H1 (cell line): ENCODE measurements at regions not wholly inside any gene's neighbourhood (a gene's known extent, or its start where the extent isn't known, plus 50 kb on each side); places are given as distances from the start of the nearest gene placed in this dataset.

Source experiments
- CBX8 ChIP-seq: fragments of 300-800, 300-1000 bp; sonication (generic); IDR thresholded peaks from 2 replicates; pipeline ENCODE4 v1.7.1; 2016; ENCODE audit warnings: low read depth, low read length, borderline replicate concordance
- CHD2 ChIP-seq: IDR thresholded peaks from 2 replicates; pipeline ENCODE4 v1.6.1; 2012; ENCODE audit warnings: low read length, improper control_type of control experiment
- HDAC6 ChIP-seq: IDR thresholded peaks from one replicate; pipeline ENCODE4 v1.7.1; 2012; ENCODE audit warnings: low read depth, mild to moderate bottlenecking, inconsistent platforms, low read length, moderate library complexity
- KDM4A ChIP-seq: IDR thresholded peaks from one replicate; pipeline ENCODE4 v1.7.1; 2012; ENCODE audit warnings: low read depth, mild to moderate bottlenecking, moderate library complexity, low read length, inconsistent platforms; ENCODE audit not compliant: severe bottlenecking
- TF ChIP-seq, protein P1 (sequence below), 3 experiments: IDR thresholded peaks; 1 replicate in 2 of 3; 2 replicates in 1 of 3; pipeline versions ENCODE4 v1.5.1 to v1.6.1; 2011; ENCODE audit warnings: low read length in 3 of 3, mild to moderate bottlenecking in 3 of 3, inconsistent platforms in 2 of 3, low read depth in 1 of 3, moderate library complexity in 1 of 3; ENCODE audit not compliant: insufficient read depth in 1 of 3; ENCODE audit errors: control extremely low read depth in 1 of 3
- TF ChIP-seq, protein P2 (sequence below): IDR thresholded peaks from 2 replicates; pipeline ENCODE4 v1.6.1; 2011; ENCODE audit warnings: low read length, improper control_type of control experiment

DNA sequence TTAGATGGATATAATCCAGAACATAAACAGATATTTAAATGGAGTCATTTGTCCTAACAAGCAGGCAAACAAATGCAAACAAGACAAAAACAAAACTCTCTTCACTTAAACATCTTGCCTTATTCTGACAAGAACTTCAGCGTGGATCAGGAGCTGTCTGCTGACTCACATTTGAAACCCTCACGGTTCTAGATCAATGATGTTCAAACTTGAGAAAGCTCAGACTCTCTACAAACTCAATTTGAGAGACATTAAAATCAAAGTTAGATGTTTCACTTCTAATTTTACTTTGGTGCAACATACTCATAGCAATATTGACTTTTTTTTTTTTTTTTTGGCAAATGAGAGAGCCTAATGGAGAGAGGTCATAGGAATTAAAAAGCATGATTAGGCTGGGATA lies 362.8 kb upstream of the SLC14A2 start (continued):
- TF ChIP-seq, protein P1, sequence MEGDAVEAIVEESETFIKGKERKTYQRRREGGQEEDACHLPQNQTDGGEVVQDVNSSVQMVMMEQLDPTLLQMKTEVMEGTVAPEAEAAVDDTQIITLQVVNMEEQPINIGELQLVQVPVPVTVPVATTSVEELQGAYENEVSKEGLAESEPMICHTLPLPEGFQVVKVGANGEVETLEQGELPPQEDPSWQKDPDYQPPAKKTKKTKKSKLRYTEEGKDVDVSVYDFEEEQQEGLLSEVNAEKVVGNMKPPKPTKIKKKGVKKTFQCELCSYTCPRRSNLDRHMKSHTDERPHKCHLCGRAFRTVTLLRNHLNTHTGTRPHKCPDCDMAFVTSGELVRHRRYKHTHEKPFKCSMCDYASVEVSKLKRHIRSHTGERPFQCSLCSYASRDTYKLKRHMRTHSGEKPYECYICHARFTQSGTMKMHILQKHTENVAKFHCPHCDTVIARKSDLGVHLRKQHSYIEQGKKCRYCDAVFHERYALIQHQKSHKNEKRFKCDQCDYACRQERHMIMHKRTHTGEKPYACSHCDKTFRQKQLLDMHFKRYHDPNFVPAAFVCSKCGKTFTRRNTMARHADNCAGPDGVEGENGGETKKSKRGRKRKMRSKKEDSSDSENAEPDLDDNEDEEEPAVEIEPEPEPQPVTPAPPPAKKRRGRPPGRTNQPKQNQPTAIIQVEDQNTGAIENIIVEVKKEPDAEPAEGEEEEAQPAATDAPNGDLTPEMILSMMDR (IDR thresholded peaks at IDR 0.05; ENCODE audit: control extremely low read depth in 1 of 3, insufficient read depth in 1 of 3, low read depth in 1 of 3, low read length in 3 of 3) = no peak
- TF ChIP-seq CBX8 = no peak
- TF ChIP-seq, protein P2, sequence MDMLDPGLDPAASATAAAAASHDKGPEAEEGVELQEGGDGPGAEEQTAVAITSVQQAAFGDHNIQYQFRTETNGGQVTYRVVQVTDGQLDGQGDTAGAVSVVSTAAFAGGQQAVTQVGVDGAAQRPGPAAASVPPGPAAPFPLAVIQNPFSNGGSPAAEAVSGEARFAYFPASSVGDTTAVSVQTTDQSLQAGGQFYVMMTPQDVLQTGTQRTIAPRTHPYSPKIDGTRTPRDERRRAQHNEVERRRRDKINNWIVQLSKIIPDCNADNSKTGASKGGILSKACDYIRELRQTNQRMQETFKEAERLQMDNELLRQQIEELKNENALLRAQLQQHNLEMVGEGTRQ = no peak
- TF ChIP-seq HDAC6 = no peak
- TF ChIP-seq CHD2 = no peak
- TF ChIP-seq KDM4A = no peak
